HL-60/S4 (cell line): ENCODE measurements at regions not wholly inside any gene's neighbourhood (a gene's known extent, or its start where the extent isn't known, plus 50 kb on each side); places are given as distances from the start of the nearest gene placed in this dataset.
"Not testable (repeated sequence)": the region's sequence is repeated elsewhere in the genome, so short reads cannot be mapped to it uniquely, and the experiment has no call there.

ENCODE experiments used
- in situ Hi-C: fragments of 300-500 bp; cut with MboI; formaldehyde crosslinking; loops from 2 replicates; pipeline ENCODE4 v1.14.3; 2022; ENCODE audit warnings: low sequenced_read_pairs

GRCh38 chr9:87388708-87389107 is 109.0 kb upstream of the DAPK1 start:
- in situ Hi-C loops: not testable (repeated sequence)

GRCh38 chr9:87389936-87390335 is 107.7 kb upstream of the DAPK1 start:
- in situ Hi-C loops: no loop called here

DNA sequence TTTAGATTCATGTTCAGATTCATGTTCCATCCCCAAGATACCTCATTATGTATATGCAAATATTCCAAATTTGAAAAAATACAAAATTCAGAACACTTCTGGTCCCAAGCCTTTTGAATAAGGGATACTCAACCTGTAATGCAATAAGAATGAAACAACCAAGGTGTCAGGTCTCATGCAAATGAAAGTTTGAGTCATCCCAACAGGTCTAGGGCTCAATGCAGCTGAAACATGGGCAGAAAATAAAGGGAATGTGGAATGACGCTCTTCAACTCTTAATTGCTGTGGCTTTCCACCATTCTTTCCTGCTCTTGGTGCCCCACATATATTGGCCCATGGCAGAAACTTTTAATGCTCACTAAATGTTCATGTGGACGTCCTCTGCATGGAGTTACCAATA is 107.3 kb upstream of the DAPK1 start:
- in situ Hi-C loops: no loop called here

GRCh38 chr9:87392086-87392485 is 105.6 kb upstream of the DAPK1 start:
- in situ Hi-C loops: no loop called here

GRCh38 chr9:87393706-87394230 is 103.9 kb upstream of the DAPK1 start:
- in situ Hi-C loops: no loop called here

DNA sequence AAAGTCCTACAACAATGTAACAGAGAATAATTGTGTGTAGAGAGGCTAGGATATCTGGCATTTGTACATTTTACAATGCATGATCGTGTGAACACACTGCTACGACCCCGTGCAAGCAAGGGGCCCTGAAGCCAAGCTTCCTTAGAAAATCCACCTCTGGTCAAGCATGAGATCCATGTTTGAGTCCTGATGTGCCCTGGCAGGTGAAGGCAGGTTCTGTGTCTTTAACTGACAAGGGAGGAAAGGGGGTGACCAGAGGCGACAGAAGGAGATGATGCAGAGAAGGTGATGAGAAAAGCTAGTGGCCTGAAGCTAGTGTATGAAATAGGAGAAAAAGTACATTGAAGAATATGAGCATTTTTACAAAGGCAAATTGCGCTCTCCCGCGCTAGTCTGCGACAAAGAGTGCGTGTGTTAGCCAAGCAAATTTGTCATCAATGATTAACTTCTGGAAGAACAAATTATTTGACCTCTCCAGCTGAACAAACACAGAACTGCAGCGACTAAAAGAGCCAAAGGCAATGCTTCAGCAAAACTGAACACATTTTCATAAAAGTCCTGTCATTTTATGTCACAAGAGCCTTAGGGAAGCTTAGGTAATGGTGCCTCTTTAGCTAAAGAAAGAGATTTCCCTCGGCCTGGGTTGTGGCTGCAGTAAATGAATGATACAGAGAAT is 101.7 kb upstream of the DAPK1 start:
- in situ Hi-C loops: no loop called here

DNA sequence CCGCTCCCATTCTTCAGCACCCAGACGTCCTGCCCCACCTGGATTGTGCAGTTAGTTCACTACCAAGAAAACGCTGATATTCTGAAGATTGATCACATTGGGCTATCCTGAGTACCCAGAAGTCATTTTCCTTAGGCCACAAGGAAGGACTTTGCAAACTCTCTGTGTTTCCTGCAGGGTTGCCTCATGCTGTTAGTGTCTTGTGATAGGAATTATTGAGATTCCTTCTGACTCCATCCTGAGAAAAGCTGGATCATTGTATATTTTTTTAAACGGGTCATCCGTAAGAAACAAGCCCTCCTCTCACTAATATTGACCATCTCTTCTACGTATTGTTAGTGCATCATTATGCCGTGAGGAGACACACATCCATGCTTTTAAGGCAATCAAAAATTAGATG is 96.0 kb upstream of the DAPK1 start:
- in situ Hi-C loops: no loop called here

- in situ Hi-C loops: no loop called here
Observed at GRCh38 chr9:87402537-87402936, 95.1 kb upstream of the DAPK1 start.

DNA sequence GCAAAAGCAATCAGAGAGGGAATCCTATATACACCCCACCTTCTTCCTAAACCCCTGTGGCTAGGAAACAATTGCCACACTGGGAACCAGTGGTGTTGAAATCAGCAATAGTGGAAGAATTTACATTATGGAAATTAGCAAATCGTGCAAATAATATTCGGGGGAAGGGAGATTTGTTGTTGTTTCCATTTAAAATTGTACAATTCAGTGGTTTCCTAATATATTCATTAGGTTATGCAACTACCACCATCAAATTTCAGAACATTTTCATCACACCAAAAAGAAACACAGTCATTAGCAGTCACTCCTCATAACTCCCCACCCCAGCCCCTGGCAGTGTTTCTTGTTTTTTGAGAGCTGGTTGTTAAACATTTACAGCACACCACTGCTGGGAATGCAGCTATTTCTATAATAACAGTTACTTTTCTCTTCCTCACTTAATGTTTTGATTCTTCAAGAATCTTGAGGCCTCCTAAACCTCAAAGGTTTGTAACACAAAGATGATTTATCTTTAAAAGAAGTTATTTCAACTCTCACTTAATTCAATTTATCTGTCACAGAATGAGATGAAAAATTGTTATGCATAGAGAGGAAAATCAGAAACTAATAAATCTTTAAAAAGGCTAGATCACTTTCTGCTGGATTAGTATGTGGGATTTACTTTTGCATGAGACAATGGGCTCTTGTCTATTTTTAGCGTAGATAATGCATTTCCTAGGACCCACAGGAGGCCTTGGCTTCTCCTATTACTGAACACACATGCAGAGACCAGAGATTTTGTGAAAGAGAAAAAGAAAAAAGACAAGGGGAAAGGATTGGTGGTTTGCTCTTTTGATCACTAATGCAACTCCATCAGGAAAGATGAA is 91.8 kb upstream of the DAPK1 start:
- in situ Hi-C loops: no loop called here

- in situ Hi-C loops: no loop called here
Observed at GRCh38 chr9:87406543-87407166, 91.0 kb upstream of the DAPK1 start.

DNA sequence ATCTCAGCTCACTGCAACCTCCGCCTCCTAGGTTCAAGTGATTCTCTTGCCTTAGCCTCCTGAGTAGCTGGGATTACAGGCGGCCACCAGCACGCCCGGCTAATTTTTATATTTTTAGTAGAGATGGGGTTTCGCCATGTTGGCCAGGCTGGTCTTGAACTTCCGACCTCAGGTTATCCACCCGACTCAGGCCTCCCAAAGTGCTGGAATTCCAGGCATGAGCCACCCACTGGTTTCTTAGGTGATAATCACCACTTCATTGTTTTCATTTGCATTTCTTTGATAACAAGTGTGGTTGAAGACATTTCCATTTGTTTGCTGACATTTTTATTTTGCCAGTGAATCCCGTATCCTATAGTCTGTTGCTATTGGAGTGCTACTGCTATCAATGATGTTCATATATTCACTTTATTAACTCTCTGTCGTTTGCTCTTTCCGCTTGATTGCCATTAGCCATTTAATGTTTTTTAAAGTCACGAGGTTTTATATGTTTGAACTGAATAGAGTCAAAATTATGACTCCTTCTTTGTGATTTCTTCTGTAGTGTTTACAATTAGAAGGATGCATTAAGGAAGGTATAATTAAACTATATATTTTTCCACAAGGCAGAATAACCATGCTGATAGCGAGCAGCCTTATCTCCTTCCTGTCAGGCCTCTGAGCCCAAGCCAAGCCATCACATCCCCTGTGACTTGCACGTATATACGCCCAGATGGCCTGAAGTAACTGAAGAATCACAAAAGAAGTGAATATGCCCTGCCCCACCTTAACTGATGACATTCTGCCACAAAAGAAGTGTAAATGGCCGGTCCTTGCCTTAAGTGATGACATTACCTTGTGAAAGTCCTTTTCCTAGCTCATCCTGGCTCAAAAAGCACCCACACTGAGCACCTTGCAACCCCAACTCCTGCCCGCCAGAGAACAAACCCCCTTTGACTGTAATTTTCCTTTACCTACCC is 87.3 kb upstream of the DAPK1 start:
- in situ Hi-C loops: not testable (repeated sequence)

GRCh38 chr9:87420884-87421283 is 76.8 kb upstream of the DAPK1 start:
- in situ Hi-C loops: no loop called here

DNA sequence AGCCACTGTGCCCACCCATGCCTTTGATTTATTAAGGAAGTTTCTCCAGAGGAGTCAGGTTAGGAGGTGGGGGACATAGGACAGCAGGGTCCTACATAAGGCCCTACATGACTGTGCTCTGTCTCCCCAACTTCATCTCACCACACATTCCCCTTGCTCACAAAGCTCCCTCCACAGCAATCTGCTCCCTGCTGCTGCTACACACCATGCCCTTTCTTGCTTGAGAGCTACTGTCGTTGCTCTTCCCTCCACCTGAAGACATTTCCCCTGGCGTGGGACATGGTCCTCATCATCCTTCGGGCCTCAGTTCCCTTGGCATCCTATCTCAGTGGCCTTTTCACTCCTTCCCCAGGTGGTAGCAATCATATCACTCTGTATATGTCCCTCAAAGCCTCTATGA is 75.9 kb upstream of the DAPK1 start:
- in situ Hi-C loops: no loop called here

GRCh38 chr9:87422999-87423398 is 74.7 kb upstream of the DAPK1 start:
- in situ Hi-C loops: no loop called here

DNA sequence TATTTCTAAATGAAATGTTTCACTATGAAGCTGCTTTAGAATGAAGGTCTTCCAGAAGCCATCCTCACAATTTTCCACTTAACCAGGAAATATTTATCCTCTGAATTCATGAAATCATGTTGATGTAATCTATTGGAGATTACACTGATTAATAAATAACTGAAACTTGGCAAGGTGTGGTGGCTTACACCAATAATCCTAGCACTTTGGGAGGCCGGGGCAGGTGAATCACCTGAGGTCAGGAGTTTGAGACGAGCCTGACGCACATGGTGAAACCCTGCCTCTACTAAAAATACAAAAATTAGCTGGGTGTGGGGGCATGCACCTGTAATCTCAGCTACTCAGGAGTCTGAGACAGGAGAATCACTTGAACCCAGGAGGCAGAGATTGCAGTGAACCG is 73.8 kb upstream of the DAPK1 start:
- in situ Hi-C loops: not testable (repeated sequence)

GRCh38 chr9:87425202-87425601 is 72.5 kb upstream of the DAPK1 start:
- in situ Hi-C loops: no loop called here

GRCh38 chr9:87427851-87428506 is 69.7 kb upstream of the DAPK1 start:
- in situ Hi-C loops: no loop called here

- in situ Hi-C loops: no loop called here
Observed at GRCh38 chr9:87428659-87429058, 69.0 kb upstream of the DAPK1 start.

GRCh38 chr9:87431837-87432236 is 65.8 kb upstream of the DAPK1 start:
- in situ Hi-C loops: no loop called here

DNA sequence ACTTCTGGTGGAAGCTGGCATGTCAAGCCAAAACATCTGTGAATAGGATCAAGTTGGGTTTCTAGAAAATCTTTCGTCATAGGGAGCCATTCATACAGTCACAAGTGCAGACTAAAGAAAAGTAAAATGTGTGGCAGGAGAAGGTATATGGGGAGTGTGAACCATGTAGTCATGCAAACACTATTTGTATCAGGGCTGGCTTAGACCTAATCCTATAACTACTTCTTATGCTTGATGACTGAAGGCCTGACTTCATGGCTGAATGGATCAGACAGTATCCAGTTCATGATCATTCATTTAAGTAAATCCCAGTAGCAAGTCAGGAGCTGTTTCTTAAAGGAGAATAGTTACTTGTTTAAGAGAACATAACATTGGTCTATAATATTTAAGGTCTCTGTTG is 63.8 kb upstream of the DAPK1 start:
- in situ Hi-C loops: no loop called here
